ENCODE measurements at regions not wholly inside any gene's neighbourhood (a gene's known extent, or its start where the extent isn't known, plus 50 kb on each side); places are given as distances from the start of the nearest gene placed in this dataset.

GRCh38 chr12:93142881-93143280 is 213.8 kb upstream of the EEA1 start:
- peaks cover 38% of the 10 kb centered on the region for H3K4me1 Mint-ChIP-seq
- DNase-seq: no peak
- peaks cover 3% of the 10 kb centered on the region for H3K27me3 Mint-ChIP-seq (ENCODE audit: low read depth, poor library complexity)
- H3K36me3 Mint-ChIP-seq (ENCODE audit: low read depth): peaks cover 5% of the 10 kb centered on the region
- peaks cover 9% of the 10 kb centered on the region for H3K9me3 Mint-ChIP-seq
- no peak overlapping the region for H3K27ac Mint-ChIP-seq
- TF ChIP-seq CTCF (IDR thresholded peaks at IDR 0.05): no peak
- H3K4me3 Mint-ChIP-seq: no peak overlapping the region

GRCh38 chr12:93144109-93144508 is 215.0 kb upstream of the EEA1 start:
- H3K4me1 Mint-ChIP-seq: peaks cover 28% of the 10 kb centered on the region
- DNase-seq: no peak
- TF ChIP-seq CTCF (IDR thresholded peaks at IDR 0.05): no peak
- no peak overlapping the region for H3K4me3 Mint-ChIP-seq
- no peak overlapping the region for H3K27ac Mint-ChIP-seq
- H3K9me3 Mint-ChIP-seq: peaks cover 9% of the 10 kb centered on the region
- H3K27me3 Mint-ChIP-seq (ENCODE audit: low read depth, poor library complexity): peaks cover 3% of the 10 kb centered on the region
- peaks cover 5% of the 10 kb centered on the region for H3K36me3 Mint-ChIP-seq (ENCODE audit: low read depth)

- DNase-seq: no peak
- Mint-ChIP-seq H3K27me3 (ENCODE audit: low read depth, poor library complexity) (peaks cover 5% of the 10 kb centered on the region), H3K4me1 (peaks cover 18% of the 10 kb centered on the region), H3K36me3 (ENCODE audit: low read depth) (peaks cover 5% of the 10 kb centered on the region), H3K9me3 (peaks cover 9% of the 10 kb centered on the region), H3K27ac (no peak overlapping the region), H3K4me3 (no peak overlapping the region)
- TF ChIP-seq CTCF (IDR thresholded peaks at IDR 0.05): no peak
Measured at GRCh38 chr12:93145086-93145485, 216.0 kb upstream of the EEA1 start.

DNA sequence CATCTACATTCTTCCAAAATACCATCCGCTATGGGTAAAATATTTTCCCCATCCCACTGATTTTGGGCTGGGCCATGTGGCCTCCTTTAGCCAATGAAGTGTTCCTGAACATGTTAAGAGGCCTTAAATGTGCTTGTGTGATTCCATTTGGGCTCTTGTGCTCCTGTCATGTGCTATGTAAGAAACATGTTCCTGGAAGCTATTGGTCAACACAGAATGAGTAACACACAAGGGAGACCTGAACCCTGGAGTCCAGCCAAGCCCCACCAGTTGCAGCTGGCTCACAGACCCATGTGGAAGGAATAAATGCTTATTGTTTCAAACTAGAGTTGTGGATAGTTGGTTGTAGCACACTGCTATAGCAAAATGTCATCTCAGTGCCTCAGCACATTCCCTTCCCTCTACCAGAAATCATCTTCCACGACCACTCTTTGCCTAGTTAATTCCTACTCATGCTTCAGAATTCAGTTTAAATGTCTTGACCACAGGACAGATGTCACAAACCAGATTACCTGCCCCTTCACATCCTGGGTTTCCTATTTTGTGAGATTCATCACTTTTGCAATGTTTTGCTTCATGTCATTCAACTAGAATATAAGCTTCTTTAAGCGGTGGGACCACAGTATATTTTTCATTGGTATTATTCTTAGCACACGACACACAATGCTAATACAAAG is 217.3 kb upstream of the EEA1 start:
- TF ChIP-seq CTCF (IDR thresholded peaks at IDR 0.05): no peak
- H3K27ac Mint-ChIP-seq: no peak overlapping the region
- peaks cover 5% of the 10 kb centered on the region for H3K36me3 Mint-ChIP-seq (ENCODE audit: low read depth)
- peaks cover 9% of the 10 kb centered on the region for H3K9me3 Mint-ChIP-seq
- H3K27me3 Mint-ChIP-seq (ENCODE audit: low read depth, poor library complexity): peaks cover 5% of the 10 kb centered on the region
- H3K4me1 Mint-ChIP-seq: peaks cover 16% of the 10 kb centered on the region
- H3K4me3 Mint-ChIP-seq: no peak overlapping the region
- DNase-seq: no peak

- Mint-ChIP-seq H3K27me3 (ENCODE audit: low read depth, poor library complexity) (peaks cover 5% of the 10 kb centered on the region), H3K4me1 (peaks cover 16% of the 10 kb centered on the region), H3K36me3 (ENCODE audit: low read depth) (peaks cover 4% of the 10 kb centered on the region), H3K4me3 (no peak overlapping the region), H3K9me3 (peaks cover 4% of the 10 kb centered on the region), H3K27ac (no peak overlapping the region)
- TF ChIP-seq CTCF (IDR thresholded peaks at IDR 0.05): no peak
- DNase-seq: no peak
Measured at GRCh38 chr12:93146970-93147369, 217.9 kb upstream of the EEA1 start.

DNA sequence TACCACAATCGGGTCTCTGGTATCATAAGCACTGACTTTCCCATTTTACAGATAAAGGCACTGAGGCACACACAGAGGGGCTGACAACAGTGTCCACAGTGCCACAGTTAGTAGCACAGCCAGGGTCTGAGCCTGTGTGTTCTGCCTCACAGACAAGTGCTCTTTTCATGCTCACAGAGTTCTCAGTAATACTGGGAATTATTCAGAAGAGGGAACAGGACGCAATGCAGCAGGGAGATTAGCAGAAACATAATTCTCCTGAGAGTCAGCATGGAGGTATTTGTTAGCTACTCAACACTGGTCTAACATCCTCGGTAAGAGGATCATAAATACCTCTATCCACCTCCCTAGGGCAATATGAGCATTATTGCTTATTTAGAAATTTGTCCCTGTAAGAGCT is 219.3 kb upstream of the EEA1 start:
- TF ChIP-seq CTCF (IDR thresholded peaks at IDR 0.05): no peak
- H3K36me3 Mint-ChIP-seq (ENCODE audit: low read depth): no peaks in the 10 kb centered on the region
- no peaks in the 10 kb centered on the region for H3K9me3 Mint-ChIP-seq
- H3K27ac Mint-ChIP-seq: no peak overlapping the region
- no peak overlapping the region for H3K4me3 Mint-ChIP-seq
- peaks cover 16% of the 10 kb centered on the region for H3K4me1 Mint-ChIP-seq
- no peak for DNase-seq
- H3K27me3 Mint-ChIP-seq (ENCODE audit: low read depth, poor library complexity): peaks cover 2% of the 10 kb centered on the region
